ENCODE measurements at regions not wholly inside any gene's neighbourhood (a gene's known extent, or its start where the extent isn't known, plus 50 kb on each side); places are given as distances from the start of the nearest gene placed in this dataset.

GRCh38 chr4:156173937-156174336, 220.3 kb upstream of the CTSO start:
- Mint-ChIP-seq H3K4me3 (no peak overlapping the region), H3K27ac (no peak overlapping the region), H3K36me3 (ENCODE audit: low read depth) (peaks cover 4% of the 10 kb centered on the region), H3K4me1 (peaks cover 12% of the 10 kb centered on the region), H3K9me3 (peaks cover 14% of the 10 kb centered on the region), H3K27me3 (ENCODE audit: low read depth, poor library complexity) (no peaks in the 10 kb centered on the region)
- no peak for DNase-seq
- TF ChIP-seq, protein P1, sequence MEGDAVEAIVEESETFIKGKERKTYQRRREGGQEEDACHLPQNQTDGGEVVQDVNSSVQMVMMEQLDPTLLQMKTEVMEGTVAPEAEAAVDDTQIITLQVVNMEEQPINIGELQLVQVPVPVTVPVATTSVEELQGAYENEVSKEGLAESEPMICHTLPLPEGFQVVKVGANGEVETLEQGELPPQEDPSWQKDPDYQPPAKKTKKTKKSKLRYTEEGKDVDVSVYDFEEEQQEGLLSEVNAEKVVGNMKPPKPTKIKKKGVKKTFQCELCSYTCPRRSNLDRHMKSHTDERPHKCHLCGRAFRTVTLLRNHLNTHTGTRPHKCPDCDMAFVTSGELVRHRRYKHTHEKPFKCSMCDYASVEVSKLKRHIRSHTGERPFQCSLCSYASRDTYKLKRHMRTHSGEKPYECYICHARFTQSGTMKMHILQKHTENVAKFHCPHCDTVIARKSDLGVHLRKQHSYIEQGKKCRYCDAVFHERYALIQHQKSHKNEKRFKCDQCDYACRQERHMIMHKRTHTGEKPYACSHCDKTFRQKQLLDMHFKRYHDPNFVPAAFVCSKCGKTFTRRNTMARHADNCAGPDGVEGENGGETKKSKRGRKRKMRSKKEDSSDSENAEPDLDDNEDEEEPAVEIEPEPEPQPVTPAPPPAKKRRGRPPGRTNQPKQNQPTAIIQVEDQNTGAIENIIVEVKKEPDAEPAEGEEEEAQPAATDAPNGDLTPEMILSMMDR (IDR thresholded peaks at IDR 0.05): no peak

- H3K4me3 Mint-ChIP-seq: no peak overlapping the region
- no peak for DNase-seq
- H3K36me3 Mint-ChIP-seq (ENCODE audit: low read depth): peaks cover 4% of the 10 kb centered on the region
These were observed 219.8 kb upstream of the CTSO start for GRCh38 chr4:156173486-156173885.

GRCh38 chr4:156169861-156170260, 216.2 kb upstream of the CTSO start:
- H3K4me1 Mint-ChIP-seq: peaks cover 12% of the 10 kb centered on the region
- H3K27me3 Mint-ChIP-seq (ENCODE audit: low read depth, poor library complexity): no peaks in the 10 kb centered on the region
- H3K4me3 Mint-ChIP-seq: no peak overlapping the region
- DNase-seq: no peak
- peaks cover 4% of the 10 kb centered on the region for H3K36me3 Mint-ChIP-seq (ENCODE audit: low read depth)
- TF ChIP-seq, protein P1 (IDR thresholded peaks at IDR 0.05): no peak
- H3K27ac Mint-ChIP-seq: no peak overlapping the region
- peaks cover 6% of the 10 kb centered on the region for H3K9me3 Mint-ChIP-seq

More at GRCh38 chr4:156173486-156173885, 219.8 kb upstream of the CTSO start:
- no peaks in the 10 kb centered on the region for H3K27me3 Mint-ChIP-seq (ENCODE audit: low read depth, poor library complexity)
- no peak overlapping the region for H3K27ac Mint-ChIP-seq
- H3K4me1 Mint-ChIP-seq: peaks cover 12% of the 10 kb centered on the region
- TF ChIP-seq, protein P1 (IDR thresholded peaks at IDR 0.05): no peak
- H3K9me3 Mint-ChIP-seq: peaks cover 14% of the 10 kb centered on the region

GRCh38 chr4:156169011-156169410, 215.3 kb upstream of the CTSO start:
- H3K4me3 Mint-ChIP-seq: no peak overlapping the region
- H3K9me3 Mint-ChIP-seq: no peaks in the 10 kb centered on the region
- H3K36me3 Mint-ChIP-seq (ENCODE audit: low read depth): peaks cover 4% of the 10 kb centered on the region
- no peaks in the 10 kb centered on the region for H3K27me3 Mint-ChIP-seq (ENCODE audit: low read depth, poor library complexity)
- TF ChIP-seq, protein P1 (IDR thresholded peaks at IDR 0.05): peak; percentile 69
- peak; percentile 31 for DNase-seq
- peaks cover 12% of the 10 kb centered on the region for H3K4me1 Mint-ChIP-seq
- no peak overlapping the region for H3K27ac Mint-ChIP-seq

- no peak overlapping the region for H3K4me3 Mint-ChIP-seq
- TF ChIP-seq, protein P1 (IDR thresholded peaks at IDR 0.05): no peak
These were observed 214.6 kb upstream of the CTSO start for GRCh38 chr4:156168288-156168687.

GRCh38 chr4:156158747-156159146, 205.1 kb upstream of the CTSO start:
- H3K4me3 Mint-ChIP-seq: no peak overlapping the region
- no peaks in the 10 kb centered on the region for H3K9me3 Mint-ChIP-seq
- H3K4me1 Mint-ChIP-seq: no peaks in the 10 kb centered on the region
- no peaks in the 10 kb centered on the region for H3K36me3 Mint-ChIP-seq (ENCODE audit: low read depth)
- TF ChIP-seq, protein P1 (IDR thresholded peaks at IDR 0.05): no peak
- no peaks in the 10 kb centered on the region for H3K27me3 Mint-ChIP-seq (ENCODE audit: low read depth, poor library complexity)
- DNase-seq: no peak
- no peak overlapping the region for H3K27ac Mint-ChIP-seq

More at GRCh38 chr4:156168288-156168687, 214.6 kb upstream of the CTSO start:
- Mint-ChIP-seq H3K27me3 (ENCODE audit: low read depth, poor library complexity) (no peaks in the 10 kb centered on the region), H3K9me3 (no peaks in the 10 kb centered on the region), H3K27ac (no peak overlapping the region), H3K36me3 (ENCODE audit: low read depth) (peaks cover 4% of the 10 kb centered on the region), H3K4me1 (peaks cover 12% of the 10 kb centered on the region)
- DNase-seq: no peak
